Body of pancreas (tissue), 4 donors: ENCODE measurements at regions not wholly inside any gene's neighbourhood (a gene's known extent, or its start where the extent isn't known, plus 50 kb on each side); places are given as distances from the start of the nearest gene placed in this dataset.

ENCODE experiments used
- POLR2A ChIP-seq, 3 donors: fragments of 450-650 bp; IDR thresholded peaks; one replicate each; pipeline ENCODE4 v1.6.1; 2016; ENCODE audit warnings: antibody characterized with exemption in 3 of 3, mild to moderate bottlenecking in 2 of 3
- TF ChIP-seq, protein P1 (sequence below), 7 experiments: fragments of 450-650 bp in 4 of 7; fragments of 200-600 bp in 3 of 7; sonication (generic) in 3 of 7; IDR thresholded peaks; one replicate each; pipeline ENCODE4 v1.5.1; 2016 to 2019; ENCODE audit warnings: antibody characterized with exemption in 7 of 7

DNA sequence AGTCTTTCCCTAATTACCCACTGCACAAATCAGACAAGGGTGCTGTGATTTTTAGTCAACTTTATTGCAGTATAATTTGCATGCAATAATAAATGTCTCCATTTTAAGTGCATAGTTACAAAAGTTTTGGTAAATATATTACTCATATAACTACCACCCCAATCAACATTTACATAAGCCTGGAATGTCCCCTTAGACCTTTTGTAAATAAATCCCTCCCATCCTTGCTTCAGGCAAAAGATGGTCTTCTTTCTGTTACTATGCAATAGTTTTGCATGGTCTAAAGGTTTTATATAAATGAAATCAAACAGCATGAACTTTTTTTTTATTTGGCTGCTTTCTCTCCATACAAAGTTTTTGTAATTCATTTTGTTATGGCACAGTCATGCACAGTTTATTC lies 235.4 kb downstream of the PYDC2 start:
- TF ChIP-seq, protein P1, sequence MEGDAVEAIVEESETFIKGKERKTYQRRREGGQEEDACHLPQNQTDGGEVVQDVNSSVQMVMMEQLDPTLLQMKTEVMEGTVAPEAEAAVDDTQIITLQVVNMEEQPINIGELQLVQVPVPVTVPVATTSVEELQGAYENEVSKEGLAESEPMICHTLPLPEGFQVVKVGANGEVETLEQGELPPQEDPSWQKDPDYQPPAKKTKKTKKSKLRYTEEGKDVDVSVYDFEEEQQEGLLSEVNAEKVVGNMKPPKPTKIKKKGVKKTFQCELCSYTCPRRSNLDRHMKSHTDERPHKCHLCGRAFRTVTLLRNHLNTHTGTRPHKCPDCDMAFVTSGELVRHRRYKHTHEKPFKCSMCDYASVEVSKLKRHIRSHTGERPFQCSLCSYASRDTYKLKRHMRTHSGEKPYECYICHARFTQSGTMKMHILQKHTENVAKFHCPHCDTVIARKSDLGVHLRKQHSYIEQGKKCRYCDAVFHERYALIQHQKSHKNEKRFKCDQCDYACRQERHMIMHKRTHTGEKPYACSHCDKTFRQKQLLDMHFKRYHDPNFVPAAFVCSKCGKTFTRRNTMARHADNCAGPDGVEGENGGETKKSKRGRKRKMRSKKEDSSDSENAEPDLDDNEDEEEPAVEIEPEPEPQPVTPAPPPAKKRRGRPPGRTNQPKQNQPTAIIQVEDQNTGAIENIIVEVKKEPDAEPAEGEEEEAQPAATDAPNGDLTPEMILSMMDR (IDR thresholded peaks at IDR 0.05): no peak
- no peak for TF ChIP-seq POLR2A (IDR thresholded peaks at IDR 0.05)
